Liver (tissue), 8 donors: ENCODE measurements at regions not wholly inside any gene's neighbourhood (a gene's known extent, or its start where the extent isn't known, plus 50 kb on each side); places are given as distances from the start of the nearest gene placed in this dataset.

Experiments used
- DNase-seq: peaks from one replicate; pipeline ENCODE4 v3.0.0-alpha.2; 2017; ENCODE audit warnings: low spot score
- H3K27ac ChIP-seq, 2 donors: one replicate each; pipeline ENCODE4 v1.7.0; 2013; ENCODE audit warnings: inconsistent platforms in 2 of 2, low read length in 2 of 2, control low read depth in 1 of 2, low read depth in 1 of 2, mild to moderate bottlenecking in 1 of 2
- H3K27me3 ChIP-seq, 4 donors: one replicate each; pipeline versions ENCODE4 v1.6.1 to v1.7.0; 2013; ENCODE audit warnings: low read length in 3 of 4, inconsistent platforms in 1 of 4, mild to moderate bottlenecking in 1 of 4, moderate library complexity in 1 of 4; ENCODE audit not compliant: control insufficient read depth in 4 of 4, insufficient read depth in 4 of 4
- H3K36me3 ChIP-seq, 4 donors: one replicate each; pipeline versions ENCODE4 v1.6.1 to v1.7.0; 2013; ENCODE audit warnings: low read length in 3 of 4, mild to moderate bottlenecking in 3 of 4, low read depth in 1 of 4, moderate library complexity in 1 of 4; ENCODE audit not compliant: control insufficient read depth in 4 of 4, insufficient read depth in 3 of 4
- H3K4me1 ChIP-seq, 4 donors: one replicate each; pipeline versions ENCODE4 v1.6.1 to v1.7.0; 2013; ENCODE audit warnings: low read length in 3 of 4, mild to moderate bottlenecking in 3 of 4, moderate library complexity in 1 of 4; ENCODE audit not compliant: control insufficient read depth in 4 of 4, insufficient read depth in 4 of 4
- H3K4me3 ChIP-seq, 3 donors: one replicate each; pipeline versions ENCODE4 v1.6.1 to v1.7.0; 2013; ENCODE audit warnings: low read length in 3 of 3, control low read depth in 1 of 3, low read depth in 1 of 3, mild to moderate bottlenecking in 1 of 3
- H3K9ac ChIP-seq, 2 donors: one replicate each; pipeline ENCODE4 v1.7.0; 2013; ENCODE audit warnings: low read length in 2 of 2, mild to moderate bottlenecking in 2 of 2, moderate library complexity in 2 of 2, control low read depth in 1 of 2, low read depth in 1 of 2
- H3K9me3 ChIP-seq, 4 donors: one replicate each; pipeline versions ENCODE4 v1.6.1 to v1.7.0; 2013; ENCODE audit warnings: low read length in 3 of 4; ENCODE audit not compliant: control insufficient read depth in 4 of 4
- ATF3 ChIP-seq: IDR thresholded peaks from 2 replicates; pipeline ENCODE4 v1.6.1; 2016; ENCODE audit warnings: antibody characterized with exemption
- CTCF ChIP-seq: fragments of 150-350 bp; IDR thresholded peaks from 2 replicates; pipeline ENCODE4 v1.5.1; 2017; ENCODE audit warnings: improper control_type of control experiment, low read depth, low read length; ENCODE audit not compliant: missing input control
- EGR1 ChIP-seq, 2 donors: IDR thresholded peaks; 2 replicates each; pipeline ENCODE4 v1.6.1; 2016 to 2018; ENCODE audit warnings: antibody characterized with exemption in 2 of 2, low read depth in 2 of 2
- FOXA1 ChIP-seq: IDR thresholded peaks from 2 replicates; pipeline ENCODE4 v1.6.1; 2016; ENCODE audit warnings: antibody characterized with exemption
- FOXA2 ChIP-seq: IDR thresholded peaks from 2 replicates; pipeline ENCODE4 v1.6.1; 2016; ENCODE audit warnings: antibody characterized with exemption
- GABPA ChIP-seq, 2 donors: IDR thresholded peaks in 1 of 2; conservative IDR thresholded peaks in 1 of 2; 2 replicates each; pipeline ENCODE4 v1.6.1; 2016; ENCODE audit warnings: antibody characterized with exemption in 2 of 2, mild to moderate bottlenecking in 1 of 2, moderate library complexity in 1 of 2
- HNF4A ChIP-seq, 2 donors: conservative IDR thresholded peaks; 2 replicates each; pipeline ENCODE4 v1.6.1; 2016; ENCODE audit warnings: antibody characterized with exemption in 2 of 2, mild to moderate bottlenecking in 2 of 2
- HNF4G ChIP-seq: IDR thresholded peaks from 2 replicates; pipeline ENCODE4 v1.6.1; 2016; ENCODE audit warnings: antibody characterized with exemption
- JUND ChIP-seq, 2 donors: IDR thresholded peaks; 2 replicates each; pipeline ENCODE4 v1.6.1; 2016; ENCODE audit warnings: antibody characterized with exemption in 2 of 2
- MAX ChIP-seq: IDR thresholded peaks from 2 replicates; pipeline ENCODE4 v1.6.1; 2016; ENCODE audit warnings: antibody characterized with exemption
- NR2F2 ChIP-seq: IDR thresholded peaks from 2 replicates; pipeline ENCODE4 v1.6.1; 2016; ENCODE audit warnings: antibody characterized with exemption
- RAD21 ChIP-seq, 2 donors: IDR thresholded peaks; 2 replicates each; pipeline ENCODE4 v1.6.1; 2016; ENCODE audit warnings: antibody characterized with exemption in 2 of 2, mild to moderate bottlenecking in 2 of 2
- REST ChIP-seq: IDR thresholded peaks from 2 replicates; pipeline ENCODE4 v1.6.1; 2016; ENCODE audit warnings: antibody characterized with exemption, mild to moderate bottlenecking
- RXRA ChIP-seq, 2 donors: IDR thresholded peaks; 2 replicates each; pipeline ENCODE4 v1.6.1; 2017 to 2018; ENCODE audit warnings: antibody characterized with exemption in 2 of 2, mild to moderate bottlenecking in 1 of 2
- SP1 ChIP-seq: IDR thresholded peaks from 2 replicates; pipeline ENCODE4 v1.6.1; 2018; ENCODE audit warnings: antibody characterized with exemption, mild to moderate bottlenecking
- TAF1 ChIP-seq: conservative IDR thresholded peaks from 2 replicates; pipeline ENCODE4 v1.6.1; 2016; ENCODE audit warnings: antibody characterized with exemption, mild to moderate bottlenecking
- YY1 ChIP-seq: IDR thresholded peaks from 2 replicates; pipeline ENCODE4 v1.6.1; 2016; ENCODE audit warnings: antibody characterized with exemption, mild to moderate bottlenecking
- ZBTB33 ChIP-seq: IDR thresholded peaks from 2 replicates; pipeline ENCODE4 v1.6.1; 2016; ENCODE audit warnings: antibody characterized with exemption
- WGBS: extraction: QIAGEN DNeasy Blood & Tissue Kit; methylation state at CpG from one replicate; pipeline ENCODE4 v1.1.7; 2013; 5-methylcytosine and 5-hydroxymethylcytosine counted together
- donor health status: healthy.
- donor health status: healthy.
- donor health status: healthy.
- donor health status: healthy.
- donor health status: healthy.

- TF ChIP-seq NR2F2 (no peak), FOXA2 (no peak), CTCF (no peak), RXRA (IDR thresholded peaks at IDR 0.05) (no peak), ZBTB33 (no peak), ATF3 (no peak), HNF4A (conservative IDR thresholded peaks at IDR 0.05) (no peak), EGR1 (IDR thresholded peaks at IDR 0.05; ENCODE audit: low read depth in 2 of 2) (no peak), HNF4G (no peak), JUND (IDR thresholded peaks at IDR 0.05) (no peak), GABPA (IDR thresholded peaks at IDR 0.05 in 1 of 2, conservative IDR thresholded peaks at IDR 0.05 in 1 of 2) (no peak), YY1 (no peak), SP1 (no peak), MAX (no peak), RAD21 (IDR thresholded peaks at IDR 0.05) (no peak), TAF1 (no peak), FOXA1 (no peak)
- no peaks in the 10 kb centered on the region for H3K4me1 ChIP-seq
- H3K9ac ChIP-seq: no peak overlapping the region
- H3K27me3 ChIP-seq: no peaks in the 10 kb centered on the region
- no peak overlapping the region for H3K4me3 ChIP-seq
- DNase-seq: no peak
- WGBS: 46% methylated on average over 3 of the region's 3 CpGs
- no peaks in the 10 kb centered on the region for H3K36me3 ChIP-seq
- no peak overlapping the region for H3K27ac ChIP-seq
- H3K9me3 ChIP-seq: no peaks in the 10 kb centered on the region
These were observed 717.8 kb upstream of the PCDH7 start for GRCh38 chr4:30002341-30002740.

- H3K9ac ChIP-seq: no peak overlapping the region
- TF ChIP-seq FOXA1: no peak
- no peak for TF ChIP-seq SP1
- no peak for TF ChIP-seq RAD21 (IDR thresholded peaks at IDR 0.05)
- TF ChIP-seq JUND (IDR thresholded peaks at IDR 0.05): no peak
- TF ChIP-seq ATF3: no peak
- no peak for TF ChIP-seq CTCF
- TF ChIP-seq YY1: no peak
- TF ChIP-seq REST: no peak
- TF ChIP-seq EGR1 (IDR thresholded peaks at IDR 0.05; ENCODE audit: low read depth in 2 of 2): no peak
- no peak for TF ChIP-seq ZBTB33
- TF ChIP-seq MAX: no peak
- no peak for TF ChIP-seq TAF1
- TF ChIP-seq HNF4A (conservative IDR thresholded peaks at IDR 0.05): no peak
- TF ChIP-seq HNF4G: no peak
- TF ChIP-seq RXRA (IDR thresholded peaks at IDR 0.05): no peak
- TF ChIP-seq NR2F2: no peak
- no peak for TF ChIP-seq FOXA2
- TF ChIP-seq GABPA (IDR thresholded peaks at IDR 0.05 in 1 of 2, conservative IDR thresholded peaks at IDR 0.05 in 1 of 2): no peak
- no peaks in the 10 kb centered on the region for H3K4me1 ChIP-seq
- DNase-seq: no peak
- no peaks in the 10 kb centered on the region for H3K27me3 ChIP-seq
- H3K4me3 ChIP-seq: no peak overlapping the region
- no peaks in the 10 kb centered on the region for H3K36me3 ChIP-seq
- WGBS: 72% methylated on average over 4 of the region's 4 CpGs
- H3K9me3 ChIP-seq: no peaks in the 10 kb centered on the region
- no peak overlapping the region for H3K27ac ChIP-seq
These were observed 714.2 kb upstream of the PCDH7 start for GRCh38 chr4:30005995-30006394.
